Tibial artery (tissue), 4 donors: ENCODE measurements at regions not wholly inside any gene's neighbourhood (a gene's known extent, or its start where the extent isn't known, plus 50 kb on each side); places are given as distances from the start of the nearest gene placed in this dataset.

Experiments
- DNase-seq, 2 donors: peaks; one replicate each; pipeline ENCODE4 v3.0.0-alpha.2; 2019
- H3K27ac ChIP-seq, 2 donors: fragments of 200-600 bp; sonication (generic) in 1 of 2; 1 replicate in 1 of 2; 2 replicates in 1 of 2; pipeline ENCODE4 v1.5.1; 2018 to 2019; ENCODE audit warnings: mild to moderate bottlenecking in 1 of 2
- H3K27me3 ChIP-seq, 2 donors: fragments of 200-600 bp; sonication (generic) in 1 of 2; one replicate each; pipeline versions ENCODE4 v1.5.1 to v1.6.0; 2016 to 2019
- H3K36me3 ChIP-seq, 3 donors: fragments of 200-600 bp; sonication (generic) in 2 of 3; one replicate each; pipeline ENCODE4 v1.5.1; 2016 to 2019; ENCODE audit warnings: mild to moderate bottlenecking in 2 of 3
- H3K4me1 ChIP-seq, 4 donors: fragments of 200-600 bp; sonication (generic) in 2 of 4; 1 replicate in 3 of 4; 2 replicates in 1 of 4; pipeline ENCODE4 v1.5.1; 2016 to 2019
- H3K4me3 ChIP-seq, 2 donors: fragments of 200-600 bp; sonication (generic) in 1 of 2; 1 replicate in 1 of 2; 2 replicates in 1 of 2; pipeline ENCODE4 v1.5.1; 2018 to 2019; ENCODE audit warnings: mild to moderate bottlenecking in 2 of 2
- H3K9me3 ChIP-seq, 3 donors: fragments of 200-600 bp; sonication (generic) in 1 of 3; one replicate each; pipeline ENCODE4 v1.5.1; 2016 to 2019
- CTCF ChIP-seq, 2 experiments: fragments of 200-600 bp in 1 of 2; fragments of 450-650 bp in 1 of 2; IDR thresholded peaks; one replicate each; pipeline ENCODE4 v1.5.1; 2017 to 2019; ENCODE audit warnings: antibody characterized with exemption in 2 of 2, mild to moderate bottlenecking in 1 of 2, moderate library complexity in 1 of 2
- intact Hi-C: fragments of 100-400 bp; cut with DNase I; formaldehyde crosslinking; loops from one replicate; pipeline ENCODE4 v1.15.0; 2023; ENCODE audit warnings: low total_unique reads

GRCh38 chr12:59963546-59963945 is 367.7 kb downstream of the SLC16A7 start:
- H3K36me3 ChIP-seq = no peaks in the 10 kb centered on the region
- no peak overlapping the region for H3K27ac ChIP-seq
- no peak overlapping the region for H3K4me3 ChIP-seq
- no peak for DNase-seq
- H3K4me1 ChIP-seq = no peaks in the 10 kb centered on the region
- TF ChIP-seq CTCF (IDR thresholded peaks at IDR 0.05) = no peak
- intact Hi-C loops = no loop called here
- no peaks in the 10 kb centered on the region for H3K9me3 ChIP-seq
- no peaks in the 10 kb centered on the region for H3K27me3 ChIP-seq

- no peaks in the 10 kb centered on the region for H3K27me3 ChIP-seq
- no peak overlapping the region for H3K27ac ChIP-seq
- no peak for DNase-seq
- no peaks in the 10 kb centered on the region for H3K9me3 ChIP-seq
- no peaks in the 10 kb centered on the region for H3K36me3 ChIP-seq
- H3K4me3 ChIP-seq = no peak overlapping the region
- no peaks in the 10 kb centered on the region for H3K4me1 ChIP-seq
- no peak for TF ChIP-seq CTCF (IDR thresholded peaks at IDR 0.05)
- intact Hi-C loops = no loop called here
Observed at GRCh38 chr12:59972905-59973304, 377.1 kb downstream of the SLC16A7 start.

- Histone ChIP-seq H3K27ac (no peak overlapping the region), H3K27me3 (no peaks in the 10 kb centered on the region), H3K9me3 (no peaks in the 10 kb centered on the region), H3K36me3 (no peaks in the 10 kb centered on the region), H3K4me1 (no peaks in the 10 kb centered on the region), H3K4me3 (no peak overlapping the region)
- TF ChIP-seq CTCF (IDR thresholded peaks at IDR 0.05) = no peak
- intact Hi-C loops = no loop called here
- no peak for DNase-seq
Observed at GRCh38 chr12:59973515-59973914, 377.7 kb downstream of the SLC16A7 start.

GRCh38 chr12:59977779-59978178 is 381.9 kb downstream of the SLC16A7 start:
- Histone ChIP-seq H3K27ac (no peak overlapping the region), H3K36me3 (no peaks in the 10 kb centered on the region), H3K4me3 (no peak overlapping the region), H3K4me1 (no peaks in the 10 kb centered on the region), H3K9me3 (no peaks in the 10 kb centered on the region), H3K27me3 (no peaks in the 10 kb centered on the region)
- intact Hi-C loops = no loop called here
- no peak for DNase-seq
- no peak for TF ChIP-seq CTCF (IDR thresholded peaks at IDR 0.05)

GRCh38 chr12:59980476-59980875 is 384.6 kb downstream of the SLC16A7 start:
- H3K27me3 ChIP-seq = no peaks in the 10 kb centered on the region
- H3K4me3 ChIP-seq = no peak overlapping the region
- no peaks in the 10 kb centered on the region for H3K4me1 ChIP-seq
- DNase-seq = no peak
- intact Hi-C loops = no loop called here
- H3K36me3 ChIP-seq = no peaks in the 10 kb centered on the region
- H3K9me3 ChIP-seq = no peaks in the 10 kb centered on the region
- H3K27ac ChIP-seq = no peak overlapping the region
- no peak for TF ChIP-seq CTCF (IDR thresholded peaks at IDR 0.05)

GRCh38 chr12:59999291-59999690 is 403.5 kb downstream of the SLC16A7 start:
- Histone ChIP-seq H3K4me3 (no peak overlapping the region), H3K36me3 (no peaks in the 10 kb centered on the region), H3K4me1 (no peaks in the 10 kb centered on the region), H3K27ac (no peak overlapping the region), H3K9me3 (no peaks in the 10 kb centered on the region), H3K27me3 (no peaks in the 10 kb centered on the region)
- no peak for TF ChIP-seq CTCF (IDR thresholded peaks at IDR 0.05)
- intact Hi-C loops = no loop called here
- no peak for DNase-seq
